HG03025 (cell line): ENCODE measurements at regions not wholly inside any gene's neighbourhood (a gene's known extent, or its start where the extent isn't known, plus 50 kb on each side); places are given as distances from the start of the nearest gene placed in this dataset.
A peak's percentile ranks its signal among the peaks of the same experiment; 100 is the strongest.

Source experiments
- ATAC-seq: cut with Tn5 transposase; IDR thresholded peaks from one replicate; pipeline ENCODE4 v1.9.1; 2021; ENCODE audit warnings: mild to moderate bottlenecking, moderate library complexity; ENCODE audit not compliant: unreplicated experiment, low FRiP score

DNA sequence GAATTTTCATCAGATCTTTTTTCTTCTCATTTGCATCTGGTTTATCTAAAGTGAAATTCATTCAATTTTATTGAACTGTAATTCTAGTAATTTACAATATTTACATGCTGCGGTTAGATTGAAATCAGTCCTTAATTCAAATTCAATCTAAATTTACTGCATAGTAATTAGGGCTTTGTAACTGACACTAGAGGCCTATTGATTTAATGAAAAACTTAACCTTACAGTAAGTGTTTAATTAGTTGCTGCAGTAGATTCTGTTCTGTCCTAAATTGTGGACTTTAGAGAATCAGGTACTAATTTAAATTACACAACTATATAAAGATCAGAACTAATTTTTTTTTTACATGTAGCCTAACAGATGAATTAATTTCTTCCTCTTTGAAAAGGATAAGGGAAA, 758.8 kb upstream of the TENM3 start:
- no peak for ATAC-seq

DNA sequence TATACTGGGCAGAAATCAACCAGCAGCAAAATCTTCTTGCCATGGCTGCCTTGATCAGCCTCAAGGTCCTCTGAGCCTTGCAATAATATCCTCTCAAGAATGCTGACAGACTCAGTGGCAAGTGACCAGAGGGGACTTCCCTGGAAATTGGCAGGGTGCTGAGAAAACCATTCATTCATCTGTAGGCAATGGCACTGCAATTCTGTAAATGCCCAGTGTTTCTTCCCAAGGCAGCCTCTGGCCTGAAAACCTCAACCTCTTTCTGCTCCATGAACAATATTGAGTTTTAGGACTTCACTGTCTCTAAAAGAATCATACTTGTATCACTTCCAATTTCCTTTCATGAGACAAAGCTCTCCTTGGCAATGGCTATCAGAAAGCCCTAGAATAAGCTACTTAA, 754.3 kb upstream of the TENM3 start:
- ATAC-seq = no peak

DNA sequence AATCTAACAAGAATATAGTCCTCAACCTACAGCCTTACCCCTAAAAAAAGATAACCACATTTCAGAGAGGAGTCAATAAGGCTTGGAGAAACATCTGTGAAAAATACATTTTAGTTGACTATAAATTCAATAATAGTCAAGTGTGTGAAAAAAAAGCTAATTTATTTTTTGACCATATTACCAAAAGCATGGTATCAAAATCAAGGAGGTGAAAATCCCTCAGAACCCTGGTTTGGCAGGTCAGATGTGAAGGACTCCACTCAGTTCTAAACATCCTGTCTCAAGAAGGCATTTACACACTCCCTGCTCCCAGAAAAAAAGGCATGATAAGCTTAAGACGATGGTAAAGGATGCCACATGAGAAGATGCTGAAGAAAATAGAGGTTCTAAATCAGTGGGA, 745.1 kb upstream of the TENM3 start:
- ATAC-seq = no peak

DNA sequence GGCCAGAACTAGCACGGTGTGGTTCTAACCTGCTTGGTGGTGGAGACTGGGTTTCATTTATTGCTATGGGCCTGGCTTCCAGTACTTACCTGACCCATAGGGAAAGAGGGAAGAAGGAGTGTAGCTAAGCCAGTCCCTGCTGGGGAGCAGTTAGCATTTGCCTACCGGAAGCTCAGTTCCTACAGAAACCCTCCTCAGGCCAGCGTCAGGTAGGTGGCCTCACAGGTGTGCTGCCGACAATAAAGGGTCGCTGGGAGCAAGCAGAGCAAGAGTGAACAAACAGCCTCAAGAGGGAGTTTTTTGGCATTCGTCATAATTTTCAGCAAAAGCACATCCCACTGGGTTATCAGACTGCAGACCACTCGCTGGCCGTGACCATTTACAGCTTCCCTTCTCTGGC, 740.6 kb upstream of the TENM3 start:
- ATAC-seq = no peak

DNA sequence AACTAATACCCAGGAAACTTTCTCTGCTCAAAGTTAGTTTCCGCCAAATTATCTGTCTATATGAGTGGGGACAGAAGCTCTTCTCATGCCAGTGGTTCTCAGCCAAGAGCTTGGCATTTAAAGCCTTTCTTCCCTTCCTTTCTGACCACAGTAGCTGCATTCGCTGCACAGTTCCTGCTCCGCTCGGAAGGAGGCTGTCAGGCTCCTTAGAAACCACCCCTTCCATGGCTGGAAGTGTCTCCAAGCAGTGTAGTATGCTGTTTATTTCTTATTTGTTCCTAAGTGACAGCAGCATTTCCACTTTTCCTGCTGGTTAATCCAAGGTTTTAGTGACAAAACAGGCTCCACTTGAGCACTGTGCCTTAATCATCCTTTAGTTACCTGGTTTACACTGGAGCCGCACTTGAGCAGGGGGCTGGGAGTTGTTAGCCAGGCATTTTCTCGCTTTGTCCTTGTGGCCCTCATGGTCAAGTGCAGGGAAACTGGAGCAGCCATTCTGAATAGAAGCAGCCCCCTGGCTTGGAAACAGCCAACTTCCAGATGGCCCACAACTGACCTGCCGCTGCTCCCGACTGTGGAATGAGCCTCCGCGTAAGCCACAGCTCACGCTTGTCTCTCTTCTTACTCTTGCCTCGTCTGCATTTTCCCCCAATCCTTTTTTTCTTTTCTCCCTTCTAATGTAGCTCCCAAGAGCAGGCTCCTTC, 739.4 kb upstream of the TENM3 start:
- no peak for ATAC-seq

DNA sequence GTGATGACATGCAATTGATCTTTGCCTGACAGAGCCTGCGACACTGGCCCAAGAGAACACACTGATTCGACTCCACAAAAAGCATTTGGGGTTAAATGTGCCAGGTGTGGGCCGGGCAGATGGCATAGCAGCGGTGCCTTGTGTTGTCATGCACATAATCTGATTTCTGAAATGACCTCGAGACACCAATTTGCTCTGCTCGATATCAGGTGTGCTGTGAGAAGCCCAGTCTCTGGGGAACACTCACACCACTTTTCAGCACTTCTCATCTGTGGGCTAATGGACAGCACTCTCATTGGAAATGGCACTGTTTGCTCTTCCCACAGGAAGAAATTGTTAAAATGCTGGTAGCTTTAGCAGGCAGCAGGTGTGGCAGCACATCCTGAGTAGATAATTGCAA, 738.3 kb upstream of the TENM3 start:
- ATAC-seq = no peak

DNA sequence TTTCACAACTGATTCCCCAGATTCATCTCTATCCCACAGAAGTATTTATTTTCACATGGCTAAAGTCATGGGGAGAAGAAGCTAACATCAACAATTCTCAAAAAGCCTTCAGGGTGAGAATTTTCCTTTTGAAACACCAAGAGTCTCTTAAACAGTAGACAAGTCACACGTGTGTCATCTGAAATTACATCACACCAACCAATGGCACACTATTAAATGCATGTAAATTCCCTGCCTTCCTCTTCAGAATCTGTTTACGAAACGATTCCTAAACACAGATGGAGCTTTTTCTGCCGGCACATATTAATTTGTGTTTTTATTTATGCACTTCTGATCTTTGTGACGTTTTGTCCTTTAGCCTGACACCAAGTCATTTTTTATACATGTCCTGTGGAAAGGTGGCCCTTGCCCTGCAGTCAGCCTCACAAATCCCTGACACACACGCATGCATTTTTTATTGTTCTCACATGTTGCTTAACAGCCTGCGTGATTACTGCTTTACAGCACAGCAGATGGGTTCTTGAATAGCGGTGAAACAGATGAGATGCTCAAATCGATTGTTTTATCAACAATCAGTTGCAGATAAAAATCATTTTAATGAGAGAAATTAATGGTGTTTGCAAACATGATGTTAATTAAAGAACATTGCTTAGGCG, 735.9 kb upstream of the TENM3 start:
- no peak for ATAC-seq

DNA sequence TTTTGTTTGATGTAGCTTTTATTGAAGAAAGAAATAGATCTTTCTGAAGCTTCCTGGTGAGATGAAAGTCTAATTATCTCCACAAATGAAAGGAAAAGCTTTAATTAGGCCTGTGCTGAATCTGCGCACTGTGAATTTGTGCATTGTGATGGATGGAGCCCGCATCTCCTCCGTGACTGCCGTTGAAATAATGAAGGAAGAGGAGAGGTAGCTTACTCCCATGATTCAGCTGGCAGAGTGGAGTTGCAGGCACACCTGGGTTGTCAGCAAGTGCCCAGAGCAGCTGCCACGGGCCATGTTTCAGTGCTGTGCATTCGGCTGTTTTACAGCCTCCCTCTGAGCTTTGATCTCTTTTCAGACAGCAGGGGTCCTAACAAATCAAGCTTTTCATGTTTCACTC, 735.3 kb upstream of the TENM3 start:
- no peak for ATAC-seq

DNA sequence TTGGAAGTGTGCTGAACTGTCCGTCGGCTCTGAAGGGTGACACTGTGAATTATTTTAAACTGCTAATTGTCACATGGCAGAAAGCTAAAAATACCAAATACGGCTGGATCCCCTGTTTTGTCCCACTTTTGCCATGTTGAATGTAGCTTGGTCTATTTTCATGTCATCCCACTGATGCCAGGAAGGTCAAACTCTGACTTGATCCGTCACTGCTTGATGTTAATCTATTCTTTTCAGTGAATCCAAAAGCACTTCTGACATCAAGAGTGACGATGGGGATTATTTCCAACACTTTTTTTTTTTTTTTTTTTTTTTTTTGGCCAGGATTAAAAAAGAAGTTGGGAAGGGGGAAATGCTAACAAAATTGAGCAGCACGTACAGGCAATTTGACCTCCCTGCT, 734.6 kb upstream of the TENM3 start:
- ATAC-seq = no peak

DNA sequence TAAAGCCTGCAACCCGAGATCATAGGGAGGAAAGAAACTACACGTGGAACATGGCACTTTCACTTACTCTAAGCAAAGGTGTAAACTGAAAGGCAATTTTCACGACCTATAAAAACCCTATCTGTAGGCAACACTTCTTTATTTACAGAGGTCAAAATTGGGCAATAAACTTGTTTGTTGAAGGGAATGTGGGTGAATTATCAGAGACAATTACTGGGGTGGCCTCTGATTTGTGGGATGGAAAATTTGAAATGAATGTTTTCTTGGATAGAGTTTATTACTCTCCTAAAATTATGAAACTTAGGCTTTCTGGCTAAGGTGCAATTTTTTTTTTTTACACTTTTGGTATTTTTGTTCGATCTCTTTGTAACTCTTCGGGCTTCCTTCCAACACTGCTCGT, 734.1 kb upstream of the TENM3 start:
- ATAC-seq = no peak

DNA sequence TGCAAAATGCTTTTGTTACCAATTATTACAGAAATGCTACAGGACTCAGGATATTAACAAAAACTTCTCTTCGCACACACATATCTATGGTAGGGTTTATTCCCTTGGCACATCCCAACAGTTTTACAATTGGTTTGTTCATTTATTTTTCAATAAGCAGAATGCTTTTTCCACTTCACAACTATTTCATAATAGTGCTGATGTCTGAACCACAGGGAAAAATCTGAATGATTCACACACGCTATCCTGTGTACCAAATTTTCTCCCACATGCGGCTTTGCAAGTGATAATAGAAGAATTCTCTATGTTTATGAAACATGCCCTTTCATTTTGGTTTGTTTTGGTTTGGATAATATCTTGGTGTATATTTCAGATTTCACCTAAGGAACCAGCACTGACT, 725.7 kb upstream of the TENM3 start:
- ATAC-seq = no peak

DNA sequence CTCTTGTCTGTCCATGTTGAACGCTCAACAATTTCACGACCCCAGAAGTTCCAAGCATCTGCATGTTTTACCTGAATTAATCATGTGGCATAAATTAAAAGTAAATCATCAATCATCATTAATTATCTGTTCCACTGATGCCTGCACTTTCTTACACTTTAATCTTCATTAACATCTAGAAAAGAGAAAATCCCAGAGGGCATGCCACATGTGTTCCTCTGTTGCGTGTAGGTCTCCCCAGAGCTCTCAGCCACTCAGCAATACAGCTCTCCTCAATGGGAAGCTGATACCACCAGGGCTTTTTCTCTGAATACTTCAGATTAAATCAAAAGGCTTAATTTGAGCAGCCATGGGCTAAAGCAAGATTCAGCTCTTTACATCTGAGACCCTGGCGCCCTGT, 722.4 kb upstream of the TENM3 start:
- ATAC-seq = no peak

DNA sequence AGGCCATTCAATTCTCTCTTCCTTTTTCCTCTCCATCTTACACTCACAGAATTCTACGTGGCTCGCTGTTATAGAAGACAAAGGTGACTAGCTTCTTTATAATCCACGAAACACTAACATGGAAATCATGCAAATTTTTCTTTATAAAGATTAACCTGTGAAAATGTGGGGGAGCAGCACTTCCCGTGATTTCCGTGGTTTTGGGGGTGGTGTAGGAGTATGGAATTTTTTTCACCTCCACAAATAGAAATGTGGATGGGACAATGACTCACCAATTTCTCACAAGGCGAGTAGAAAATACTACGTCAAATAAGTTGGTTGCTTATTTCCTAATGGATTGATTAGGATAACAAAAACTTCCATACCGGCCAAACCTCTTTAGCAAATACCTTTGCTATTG, 719.2 kb upstream of the TENM3 start:
- no peak for ATAC-seq

DNA sequence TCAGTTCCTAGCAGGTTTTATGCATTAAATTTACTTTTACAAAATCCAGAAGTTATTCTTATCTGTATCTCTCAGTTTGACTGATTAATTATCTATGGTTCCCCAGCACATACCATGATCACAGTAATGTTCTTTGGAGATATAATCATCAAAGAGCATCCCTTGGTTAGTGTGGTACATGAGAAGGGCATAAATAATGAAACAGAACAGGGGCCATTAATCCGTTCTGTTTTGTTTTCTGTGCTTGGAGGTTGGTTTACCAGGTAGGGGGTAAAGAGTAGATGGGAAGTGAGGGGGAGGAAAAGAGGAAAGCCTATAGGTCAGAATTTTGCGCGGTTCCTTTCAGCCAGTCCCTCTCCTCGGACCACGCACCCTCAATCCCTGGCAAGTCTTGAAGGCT, 718.7 kb upstream of the TENM3 start:
- ATAC-seq = no peak

DNA sequence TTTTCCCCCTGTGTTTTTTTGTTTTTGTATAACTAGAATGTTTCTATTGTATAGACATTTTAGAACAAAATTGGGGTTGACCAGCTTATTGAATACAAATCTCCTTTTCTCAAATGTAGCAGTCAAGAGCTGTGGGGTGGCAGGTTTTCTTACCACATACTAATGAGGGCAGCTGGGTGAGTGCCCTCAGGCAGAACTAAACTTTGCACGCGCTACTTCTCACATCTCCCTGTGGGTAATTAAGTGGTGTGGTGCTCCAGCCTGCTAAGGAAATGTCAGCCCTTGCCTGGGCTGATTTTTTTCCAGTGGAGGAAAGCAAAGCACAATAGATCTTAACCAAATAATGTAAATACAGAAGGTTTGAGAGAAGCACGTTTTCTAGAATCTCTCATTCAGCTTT, 717.6 kb upstream of the TENM3 start:
- ATAC-seq = no peak

DNA sequence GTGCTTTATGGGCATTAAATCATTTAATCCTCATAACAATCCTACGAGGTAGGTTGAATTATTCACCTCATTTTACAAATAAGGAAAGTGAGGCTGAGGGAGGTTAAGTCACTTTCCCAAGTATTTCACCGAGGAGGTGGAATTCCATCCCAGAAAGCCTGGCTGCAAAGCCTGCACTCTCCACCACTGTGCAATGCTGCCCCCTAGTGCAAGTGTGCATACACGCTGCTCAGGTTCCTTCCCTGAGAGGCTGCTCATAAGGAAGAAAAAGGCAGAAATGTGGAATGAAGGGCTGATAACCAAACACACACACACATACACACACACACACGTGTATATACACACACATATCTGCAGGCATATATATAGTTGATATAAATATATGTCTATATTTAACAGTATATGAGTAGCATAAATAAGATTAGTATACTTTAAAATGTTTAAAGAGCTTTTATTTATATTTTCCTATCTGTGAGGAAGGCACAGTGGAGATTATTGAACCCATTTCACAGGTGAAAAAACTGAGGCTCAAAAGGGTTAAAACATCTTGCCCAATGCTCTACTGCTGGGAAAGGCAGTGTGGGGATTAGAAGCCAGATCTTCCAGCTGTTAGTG, 714.5 kb upstream of the TENM3 start:
- peak; percentile 86 for ATAC-seq

DNA sequence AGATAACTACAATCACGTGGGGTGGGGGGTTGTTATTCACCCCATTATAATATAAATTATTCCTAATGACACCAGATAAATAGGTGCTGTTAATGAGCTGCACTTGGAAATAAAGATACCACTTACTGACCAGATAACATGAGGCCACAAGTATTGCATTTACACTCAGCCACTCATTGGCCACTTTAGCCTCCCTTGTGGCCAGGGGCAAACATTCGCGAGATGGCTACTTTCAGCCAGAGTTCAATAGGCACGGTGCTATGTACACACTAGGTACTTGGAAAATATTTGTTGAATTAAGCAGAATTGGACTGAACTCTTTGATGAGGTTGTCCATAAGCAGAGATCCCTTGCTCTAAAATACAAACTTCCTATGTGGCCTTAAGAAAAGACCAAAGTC, 713.7 kb upstream of the TENM3 start:
- ATAC-seq = no peak

DNA sequence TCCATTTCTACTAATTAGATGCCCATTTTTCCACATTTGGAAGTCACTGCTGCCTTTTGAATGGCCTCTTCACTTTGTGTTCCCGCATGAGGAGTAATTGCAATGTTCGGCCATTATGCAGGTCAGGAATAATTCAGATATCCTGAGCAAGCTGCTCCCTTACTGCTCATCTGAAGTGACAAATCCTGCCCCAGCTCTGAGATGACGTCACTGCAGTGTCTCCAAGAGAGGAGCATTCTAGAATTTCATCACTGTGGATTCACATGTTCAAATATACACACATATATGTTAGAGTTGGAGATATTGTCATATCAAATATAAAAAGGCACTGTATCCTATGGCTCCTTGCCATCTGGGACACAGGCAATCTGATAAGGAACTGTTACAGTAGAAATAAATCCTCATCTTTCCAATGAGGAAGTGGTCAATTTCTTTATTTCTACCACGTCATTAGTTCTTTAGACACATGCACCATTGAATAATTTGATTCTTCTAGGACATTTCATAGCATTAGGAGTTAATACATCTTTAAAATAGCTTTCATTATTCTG, 706.9 kb upstream of the TENM3 start:
- ATAC-seq = no peak

DNA sequence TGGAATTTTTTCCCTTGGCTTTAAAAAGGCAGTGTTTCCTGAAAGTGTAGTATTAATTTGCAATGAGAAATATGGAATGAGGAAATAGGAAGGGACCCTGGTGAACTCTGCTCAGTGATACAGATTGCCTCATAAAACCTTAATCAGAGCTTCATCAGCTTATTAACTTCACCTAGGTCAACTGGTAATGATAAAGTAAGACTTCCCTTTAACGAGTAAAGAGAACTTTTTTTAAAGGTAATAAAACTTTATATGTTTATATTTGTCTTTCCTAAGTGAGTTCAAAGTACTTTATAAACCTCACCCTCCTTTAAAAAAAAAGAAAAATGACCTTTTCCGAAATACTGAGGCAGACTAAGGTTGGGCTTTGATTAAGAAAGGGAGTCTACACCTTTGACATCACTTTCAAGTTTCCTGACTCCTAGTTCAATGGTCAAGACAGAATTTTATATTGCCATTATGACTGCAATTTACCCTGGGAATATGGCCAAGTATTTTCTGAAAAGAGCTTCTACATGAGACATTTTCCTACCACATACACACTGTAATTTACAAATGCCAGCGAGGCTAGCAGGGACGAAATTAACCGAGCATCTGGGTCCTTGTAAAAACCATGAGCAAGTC, 706.3 kb upstream of the TENM3 start:
- ATAC-seq = no peak

DNA sequence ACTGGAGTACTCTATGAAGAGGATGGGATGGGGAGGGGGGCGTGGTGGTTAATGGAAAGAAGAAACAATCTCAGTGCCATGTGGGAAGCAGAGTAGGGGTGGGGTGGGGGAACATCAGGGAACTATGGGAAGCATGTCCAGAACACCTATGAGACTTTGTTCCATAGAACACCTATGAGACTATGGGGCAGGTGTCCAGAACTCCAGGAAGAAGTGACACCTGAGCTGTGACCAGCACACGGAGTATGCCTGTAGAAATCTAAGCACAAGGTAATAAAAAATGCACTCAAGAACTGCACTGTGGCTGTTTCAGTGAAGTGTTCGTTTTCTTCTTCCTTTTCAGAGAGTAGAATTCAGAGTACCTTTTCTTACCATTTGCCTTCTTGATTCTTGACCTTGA, 704.8 kb upstream of the TENM3 start:
- ATAC-seq = no peak

DNA sequence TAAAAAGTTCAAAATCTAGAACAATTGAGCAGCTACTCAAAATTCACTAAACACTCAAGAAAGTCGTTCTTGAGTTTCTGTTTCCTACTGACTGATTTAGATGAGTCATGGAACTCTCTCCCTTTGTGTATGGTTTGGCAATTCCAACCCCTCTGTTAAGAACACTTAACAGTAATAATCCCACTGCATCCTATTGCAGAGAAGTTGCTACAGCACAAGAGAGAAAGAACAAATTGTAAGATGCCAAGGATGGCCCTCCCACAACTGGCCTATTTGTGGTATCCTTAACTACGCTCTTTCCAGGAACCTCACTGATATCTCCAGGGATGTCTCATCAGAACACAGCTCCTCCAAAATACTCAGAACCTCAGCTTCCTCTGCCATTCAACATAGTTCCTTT, 701.8 kb upstream of the TENM3 start:
- no peak for ATAC-seq
